Motor neuron (in vitro differentiated cells): ENCODE measurements at regions not wholly inside any gene's neighbourhood (a gene's known extent, or its start where the extent isn't known, plus 50 kb on each side); places are given as distances from the start of the nearest gene placed in this dataset.

Source experiments
- ATAC-seq, 8 experiments: fragments of 200-7000 bp; cut with Tn5 transposase; replicated peaks in 6 of 8; 2 replicates each; pipeline ENCODE4 v1.8.0; 2021; ENCODE audit warnings: mild to moderate bottlenecking in 8 of 8, moderate library complexity in 8 of 8
- H3K27ac ChIP-seq, 2 donors: fragments of 250-450 bp; sonication (Bioruptor Pico); 2 replicates each; pipeline ENCODE4 v1.9.0; 2021; ENCODE audit warnings: antibody characterized with exemption in 2 of 2, mild to moderate bottlenecking in 2 of 2, moderate library complexity in 1 of 2
- H3K4me1 ChIP-seq, 2 donors: fragments of 250-450 bp; sonication (Bioruptor Pico); replicated peaks in 1 of 2; 2 replicates each; pipeline ENCODE4 v1.6.1; 2021; ENCODE audit warnings: antibody characterized with exemption in 2 of 2, mild to moderate bottlenecking in 2 of 2, moderate library complexity in 1 of 2
- H3K4me3 ChIP-seq, 5 donors: fragments of 250-450 bp; sonication (Bioruptor Pico); 2 replicates each; pipeline ENCODE4 v1.9.0; 2021; ENCODE audit warnings: antibody characterized with exemption in 5 of 5, mild to moderate bottlenecking in 5 of 5, moderate library complexity in 4 of 5
- WGBS, 10 experiments: fragments of 450-650 bp; shearing (Covaris generic); methylation state at CpG; one replicate each; pipeline ENCODE4 v1.0.0; 2022; 5-methylcytosine and 5-hydroxymethylcytosine counted together
- in situ Hi-C, 9 experiments: fragments of 400-800 bp; cut with MboI; loops; one replicate each; pipeline ENCODE4 v1.15.0; 2021; ENCODE audit warnings: low sequenced_read_pairs in 9 of 9, low pct_unique_long_range_greater_than_20kb in 2 of 9; ENCODE audit not compliant: unreplicated experiment in 9 of 9

DNA sequence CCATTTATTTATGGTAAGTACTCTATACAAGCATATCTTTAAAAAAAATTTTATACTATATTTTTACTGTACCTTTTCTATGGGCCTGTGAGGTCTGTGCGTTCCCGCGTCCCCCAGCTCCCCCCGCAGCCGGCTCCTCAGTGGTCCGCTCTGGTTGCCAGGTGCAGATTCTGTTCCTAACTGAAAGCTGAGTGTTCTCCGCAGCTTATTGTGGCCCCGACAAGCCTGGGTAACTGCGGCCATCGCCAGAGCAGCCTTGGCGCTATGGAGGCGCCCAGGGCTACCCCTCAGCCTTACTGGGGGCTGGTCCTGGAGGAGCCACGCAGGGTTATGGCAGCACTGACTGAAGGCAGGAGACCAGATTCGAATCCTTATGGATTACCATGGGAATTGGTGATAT, 896.8 kb downstream of the PCDH17 start:
- in situ Hi-C loops, result no loop called here
- Histone ChIP-seq H3K4me1 (no peaks in the 10 kb centered on the region), H3K4me3 (no peak overlapping the region), H3K27ac (no peak overlapping the region)
- WGBS, 10 experiments, result 37 to 100% (median 89%) methylated on average over 1 to 8 of the region's 14 CpGs; no CpG with 5 or more reads in 4 of the 10 experiments
- no peak for ATAC-seq

DNA sequence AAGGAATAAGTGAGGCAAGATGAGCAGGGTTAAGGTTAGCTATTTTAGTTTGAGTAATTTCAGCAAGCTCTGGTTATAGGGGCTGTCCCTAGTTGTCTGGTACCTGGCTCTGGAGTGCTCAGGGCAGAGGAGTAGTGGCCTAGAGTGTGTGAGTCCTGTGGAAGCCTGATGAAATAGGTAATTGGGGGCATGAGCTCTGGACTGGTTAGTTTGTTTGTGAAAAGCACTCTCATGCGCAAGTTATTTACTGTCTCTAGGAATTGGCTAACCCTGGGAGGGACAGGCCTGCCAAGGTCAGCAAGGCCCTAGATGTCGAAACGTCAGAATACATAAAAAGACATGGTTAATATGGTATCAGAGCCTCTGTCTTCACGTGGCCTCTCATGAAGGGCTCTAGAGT, 900.1 kb downstream of the PCDH17 start:
- in situ Hi-C loops, result no loop called here
- H3K27ac ChIP-seq, result no peak overlapping the region
- ATAC-seq, result no peak
- 10 to 86% (median 78%) methylated on average over 1 to 4 of the region's 4 CpGs; no CpG with 5 or more reads in 4 of the 10 experiments for WGBS, 10 experiments
- no peaks in the 10 kb centered on the region for H3K4me1 ChIP-seq
- no peak overlapping the region for H3K4me3 ChIP-seq

DNA sequence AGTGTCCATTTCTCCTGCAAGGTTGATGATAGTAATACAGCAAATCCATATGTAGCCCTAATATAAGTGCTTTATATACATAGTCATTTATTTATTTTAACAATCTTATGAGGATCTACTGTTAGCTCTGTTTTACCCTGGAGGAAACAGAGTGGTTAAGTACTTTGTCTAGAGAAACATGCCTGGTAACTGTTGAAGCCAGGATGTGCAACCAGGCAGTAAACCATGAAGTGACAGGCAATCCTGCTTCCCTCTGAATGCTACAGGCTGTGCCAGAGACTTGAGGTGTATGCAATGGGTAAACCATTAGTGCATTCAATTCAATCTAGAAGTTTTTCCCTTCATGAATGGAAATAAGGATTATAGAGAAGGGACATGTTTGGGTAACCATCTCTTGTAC, 911.0 kb downstream of the PCDH17 start:
- Histone ChIP-seq H3K4me3 (no peak overlapping the region), H3K27ac (no peak overlapping the region), H3K4me1 (no peaks in the 10 kb centered on the region)
- ATAC-seq, result no peak
- in situ Hi-C loops, result no loop called here

DNA sequence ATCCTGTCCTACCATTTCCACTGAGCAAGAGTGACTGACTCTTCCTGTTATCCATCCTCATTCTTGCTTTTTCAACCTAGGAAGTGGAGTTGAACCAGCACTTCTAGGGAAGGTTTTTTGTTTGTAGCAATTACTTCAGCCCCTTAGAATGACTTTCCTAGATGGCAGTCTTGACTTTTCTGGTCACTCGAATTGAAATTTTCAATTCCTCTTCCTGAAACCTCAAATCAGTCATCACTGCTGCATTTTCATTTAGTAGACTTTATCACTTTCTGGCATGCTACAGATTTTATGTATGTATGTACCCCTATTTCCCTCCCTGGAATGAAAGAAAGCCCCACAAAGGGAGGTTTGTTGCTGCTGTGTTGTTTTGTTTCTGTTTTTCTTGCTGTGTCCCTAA, 915.9 kb downstream of the PCDH17 start:
- in situ Hi-C loops, result no loop called here
- Histone ChIP-seq H3K4me3 (no peak overlapping the region), H3K4me1 (no peaks in the 10 kb centered on the region), H3K27ac (no peak overlapping the region)
- no peak for ATAC-seq
- 0 to 100% (median 40%) methylated on average over 1 of the region's 1 CpG; no CpG with 5 or more reads in 2 of the 10 experiments for WGBS, 10 experiments

DNA sequence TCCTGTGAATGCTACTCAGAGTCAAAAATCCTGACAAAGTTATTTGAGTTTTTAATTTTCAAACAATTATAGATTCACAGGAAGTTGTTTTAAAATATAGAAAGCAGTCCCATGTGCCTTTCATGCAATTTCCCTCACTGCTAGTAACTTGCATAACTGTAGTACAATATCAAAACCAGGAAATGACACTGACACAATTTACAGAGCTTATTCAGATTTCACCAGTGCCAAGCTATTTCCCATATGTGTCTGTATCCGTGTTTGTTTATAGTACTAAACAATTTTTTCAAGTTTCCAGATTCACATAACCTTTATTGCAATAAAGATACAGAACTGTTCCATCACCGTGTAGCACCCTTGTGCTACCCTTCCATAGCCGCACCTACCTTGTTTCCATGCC, 934.6 kb downstream of the PCDH17 start:
- no peak overlapping the region for H3K4me3 ChIP-seq
- in situ Hi-C loops, result no loop called here
- no peaks in the 10 kb centered on the region for H3K4me1 ChIP-seq
- WGBS, 10 experiments, result 7 to 93% (median 78%) methylated on average over 1 to 3 of the region's 3 CpGs
- H3K27ac ChIP-seq, result no peak overlapping the region
- no peak for ATAC-seq

DNA sequence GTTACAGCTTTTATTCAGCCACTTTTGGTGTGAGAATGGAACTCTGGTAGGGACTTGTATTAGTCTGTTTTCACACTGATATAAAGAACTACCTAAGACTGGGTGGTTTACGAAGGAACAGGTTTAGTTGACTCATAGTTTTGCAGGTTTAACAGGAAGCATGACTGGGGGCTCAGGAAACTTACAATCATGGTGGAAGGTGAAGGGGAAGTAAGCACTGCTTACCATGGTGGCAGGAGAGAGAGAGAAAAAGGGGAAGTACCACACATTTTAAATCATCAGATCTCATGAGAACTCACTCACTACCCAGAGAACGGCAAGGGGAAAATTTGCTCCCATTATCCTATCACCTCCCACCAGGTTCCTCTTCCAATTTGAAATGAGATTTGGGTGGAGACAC, 942.2 kb downstream of the PCDH17 start:
- Histone ChIP-seq H3K4me3 (no peak overlapping the region), H3K27ac (no peak overlapping the region), H3K4me1 (peaks cover 2 to 3% of the 10 kb centered on the region in 2 donors)
- ATAC-seq, result no peak
- in situ Hi-C loops, result no loop called here
- WGBS, 10 experiments, result 0 to 100% (median 59%) methylated on average over 1 to 2 of the region's 2 CpGs; no CpG with 5 or more reads in 4 of the 10 experiments

DNA sequence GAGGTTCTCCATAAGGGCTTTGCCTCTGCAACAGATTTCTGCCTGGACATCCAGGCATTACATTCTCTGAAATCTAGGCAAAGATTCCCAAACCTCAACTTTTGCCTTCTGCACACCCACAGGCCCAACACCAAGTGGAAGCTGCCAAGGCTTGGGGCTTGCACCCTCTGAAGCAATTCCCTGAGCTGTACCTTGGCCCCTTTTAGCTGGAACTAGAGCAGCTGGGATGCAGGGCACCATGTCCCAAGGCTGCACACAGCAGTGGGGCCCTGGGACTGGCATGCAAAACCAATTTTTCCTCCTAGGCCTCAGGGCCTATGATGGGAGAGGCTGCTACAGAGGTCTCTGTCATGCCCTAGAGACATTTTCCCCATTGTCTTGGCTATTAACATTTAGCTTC, 943.2 kb downstream of the PCDH17 start:
- Histone ChIP-seq H3K4me3 (no peak overlapping the region), H3K4me1 (peaks cover 7 to 9% of the 10 kb centered on the region in 2 donors), H3K27ac (no peak overlapping the region)
- no peak for ATAC-seq
- in situ Hi-C loops, result no loop called here

DNA sequence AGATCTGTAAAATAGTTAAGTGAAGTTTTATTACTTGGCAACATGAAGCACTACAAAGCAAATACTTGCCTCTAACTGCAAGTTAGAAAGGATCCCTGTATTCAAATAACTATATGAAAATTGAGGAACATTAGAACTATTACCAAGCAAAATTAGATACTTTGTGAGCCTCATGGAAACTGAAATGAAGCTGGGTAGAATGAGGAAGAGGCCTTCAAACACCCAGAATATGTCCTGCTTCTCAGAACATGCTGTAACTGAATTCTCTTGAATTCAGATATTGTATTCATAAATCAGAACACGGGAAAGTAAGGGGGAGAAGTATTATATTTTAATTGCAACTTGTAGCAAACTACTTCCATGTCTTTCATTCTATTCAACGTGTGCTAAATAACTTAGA, 947.9 kb downstream of the PCDH17 start:
- ATAC-seq, result no peak
- Histone ChIP-seq H3K4me3 (no peak overlapping the region), H3K27ac (no peak overlapping the region), H3K4me1 (peaks cover 9 to 15% of the 10 kb centered on the region in 2 donors)
- in situ Hi-C loops, result no loop called here
- 0 to 100% (median 90%) methylated on average over 1 to 2 of the region's 2 CpGs for WGBS, 10 experiments

DNA sequence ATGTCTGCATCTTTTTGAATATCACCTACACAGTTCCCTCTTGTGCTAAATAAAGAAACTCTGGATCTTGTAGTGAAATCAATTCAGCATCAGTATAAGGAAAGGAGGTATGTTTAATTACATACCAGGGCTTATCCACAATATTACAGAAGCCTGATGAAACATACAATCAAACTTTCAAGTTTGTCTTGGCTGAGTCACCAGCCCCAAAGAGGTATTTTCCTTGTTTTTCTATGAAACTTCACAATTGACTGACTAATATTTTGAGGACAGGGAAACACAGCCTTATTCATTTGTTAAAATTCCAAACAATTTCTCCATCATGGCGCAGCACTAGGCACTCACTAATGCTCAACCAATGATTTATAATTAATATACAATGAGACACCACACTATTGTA, 952.4 kb downstream of the PCDH17 start:
- no peak overlapping the region for H3K27ac ChIP-seq
- in situ Hi-C loops, result no loop called here
- WGBS, 10 experiments, result 25 to 100% (median 83%) methylated on average over 1 of the region's 1 CpG; no CpG with 5 or more reads in 3 of the 10 experiments
- ATAC-seq, result no peak
- H3K4me1 ChIP-seq, result peaks cover 7 to 21% of the 10 kb centered on the region in 2 donors
- H3K4me3 ChIP-seq, result no peak overlapping the region

DNA sequence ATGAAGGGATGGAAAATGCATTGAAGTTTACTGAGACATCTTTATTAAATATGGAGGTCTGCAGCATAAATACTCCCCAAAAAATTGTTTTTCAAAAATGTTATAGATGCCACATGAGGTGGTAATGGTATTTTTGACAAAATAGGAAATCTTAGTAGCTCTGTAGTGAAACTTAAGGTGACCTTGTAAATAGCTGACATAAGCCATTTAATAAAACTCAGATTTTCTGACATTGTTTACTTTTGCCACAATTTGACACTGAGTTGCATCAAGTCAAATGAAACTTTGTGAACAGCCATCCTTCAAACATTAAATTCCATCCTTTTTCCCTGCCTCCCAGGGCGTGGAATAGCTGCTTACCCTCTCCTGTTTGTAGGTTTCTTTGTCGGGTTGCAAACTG, 953.1 kb downstream of the PCDH17 start:
- Histone ChIP-seq H3K27ac (no peak overlapping the region), H3K4me1 (peaks cover 7 to 18% of the 10 kb centered on the region in 2 donors), H3K4me3 (no peak overlapping the region)
- 0 to 100% (median 93%) methylated on average over 1 to 2 of the region's 2 CpGs; no CpG with 5 or more reads in 3 of the 10 experiments for WGBS, 10 experiments
- in situ Hi-C loops, result no loop called here
- no peak for ATAC-seq

DNA sequence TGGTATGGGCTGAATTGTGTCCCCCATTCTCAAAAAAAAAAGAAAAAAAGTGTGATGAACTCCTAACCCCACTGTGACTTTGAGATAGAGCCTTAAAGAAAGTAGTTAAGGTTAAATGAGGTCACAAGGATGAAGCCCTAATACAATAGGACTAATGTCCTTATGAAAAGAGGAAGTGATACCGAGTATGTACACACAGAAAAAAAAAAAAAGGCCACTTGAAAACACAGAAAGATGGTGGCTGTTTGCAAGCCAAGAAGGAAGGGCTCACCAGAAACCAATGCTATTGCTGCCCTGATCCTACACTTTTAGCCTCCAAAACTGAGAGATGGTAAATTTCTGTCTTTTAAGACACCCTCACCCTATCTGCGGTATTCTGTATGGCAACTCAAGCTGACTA, 955.6 kb downstream of the PCDH17 start:
- no peak for ATAC-seq
- Histone ChIP-seq H3K4me1 (peaks cover 10% of the 10 kb centered on the region in 2 donors), H3K27ac (no peak overlapping the region), H3K4me3 (no peak overlapping the region)
- WGBS, 10 experiments, result 0 to 75% (median 44%) methylated on average over 1 to 2 of the region's 2 CpGs; no CpG with 5 or more reads in 3 of the 10 experiments
- in situ Hi-C loops, result no loop called here

DNA sequence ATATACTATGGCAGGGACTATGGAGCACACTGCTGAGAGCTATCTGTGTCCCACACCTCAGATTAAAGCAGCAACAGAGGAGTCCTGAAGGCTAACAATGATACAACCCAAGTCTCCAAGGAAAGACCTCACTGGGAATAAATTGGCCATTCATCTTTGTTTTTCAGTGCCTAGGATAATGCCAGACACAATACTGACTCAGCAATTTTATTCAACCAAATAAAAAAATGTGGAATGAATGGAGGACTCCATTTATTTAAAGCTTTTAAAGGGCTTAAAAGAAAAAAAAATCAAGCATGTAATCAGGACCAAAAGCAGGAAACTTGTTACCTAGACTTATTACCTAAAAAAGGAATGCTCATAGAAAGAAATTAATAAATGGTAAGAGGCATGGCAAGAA, 960.5 kb downstream of the PCDH17 start:
- Histone ChIP-seq H3K4me3 (no peak overlapping the region), H3K27ac (no peak overlapping the region), H3K4me1 (peaks cover 25 to 38% of the 10 kb centered on the region in 2 donors)
- ATAC-seq, result no peak
- in situ Hi-C loops, result no loop called here

DNA sequence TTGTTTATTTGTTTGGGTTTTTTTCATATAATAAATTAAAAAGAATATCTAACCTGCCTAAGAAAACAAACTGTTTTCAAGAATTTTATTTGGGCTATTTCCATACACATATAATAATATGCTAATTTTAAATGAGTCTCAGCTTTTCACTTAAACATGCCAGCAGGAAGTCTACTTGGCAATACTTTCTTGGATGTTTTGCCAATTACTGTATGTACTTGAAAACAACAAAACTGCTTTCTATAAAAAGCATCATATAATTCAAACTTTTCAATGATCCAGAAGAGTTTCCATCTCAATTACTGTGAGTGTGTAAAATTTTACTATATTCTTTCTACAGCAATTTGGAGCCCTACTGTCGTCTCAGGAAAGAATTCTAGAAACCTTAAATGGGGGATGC, 961.2 kb downstream of the PCDH17 start:
- peaks cover 25 to 44% of the 10 kb centered on the region in 2 donors for H3K4me1 ChIP-seq
- 0 to 100% (median 60%) methylated on average over 1 of the region's 1 CpG; no CpG with 5 or more reads in 3 of the 10 experiments for WGBS, 10 experiments
- ATAC-seq, result no peak
- H3K27ac ChIP-seq, result no peak overlapping the region
- H3K4me3 ChIP-seq, result no peak overlapping the region
- in situ Hi-C loops, result no loop called here

DNA sequence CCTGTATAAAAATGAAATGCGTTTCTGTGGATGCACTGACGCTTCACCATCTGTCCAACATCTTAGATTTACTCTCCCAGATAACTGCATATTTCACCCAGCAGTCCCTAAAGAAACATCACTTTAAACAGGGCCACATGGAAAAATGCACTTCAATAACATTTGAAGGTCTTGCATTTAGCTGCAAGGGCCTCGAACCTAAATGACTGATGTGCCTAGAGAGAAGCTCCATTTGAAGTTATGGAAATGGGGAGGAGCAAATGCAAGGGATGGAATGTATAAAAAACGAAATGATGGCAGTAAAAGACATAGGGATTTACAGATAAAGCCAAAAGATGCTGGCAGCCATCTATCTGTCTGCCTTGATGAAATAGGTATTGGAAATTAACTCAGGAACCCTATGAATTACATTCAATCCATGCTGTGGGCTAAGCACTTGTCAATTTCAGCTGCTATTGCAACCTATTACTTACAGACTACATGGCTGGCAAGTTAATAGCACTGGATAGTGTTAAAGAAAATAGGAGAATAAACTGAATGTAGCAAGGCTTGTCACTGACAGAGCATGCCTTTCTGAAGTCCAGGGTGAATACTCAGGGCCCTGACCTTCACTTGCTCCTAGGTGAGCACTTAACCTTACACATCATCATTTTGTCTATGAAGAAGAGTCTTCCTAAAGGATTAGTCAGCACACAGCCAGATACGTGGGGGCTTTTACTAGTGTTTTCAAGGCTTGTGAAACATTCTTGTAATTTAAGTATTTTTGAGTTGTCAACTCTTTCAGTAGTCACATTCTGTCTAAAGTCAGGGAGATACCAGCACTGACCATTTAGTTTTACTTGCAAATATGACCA, 963.4 kb downstream of the PCDH17 start:
- in situ Hi-C loops, result no loop called here
- 0 to 60% (median 29%) methylated on average over 1 to 5 of the region's 5 CpGs for WGBS, 10 experiments

More for the DNA sequence above, 963.4 kb downstream of the PCDH17 start:
- ATAC-seq, result peak in 5 of 8 experiments; percentile 45 to 86 (median 76)
- Histone ChIP-seq H3K27ac (peak overlapping the region in 1 of 2 donors; percentile 55), H3K4me3 (no peak overlapping the region), H3K4me1 (peaks cover 16 to 47% of the 10 kb centered on the region in 2 donors)
